H1 (cell line): ENCODE measurements at regions not wholly inside any gene's neighbourhood (a gene's known extent, or its start where the extent isn't known, plus 50 kb on each side); places are given as distances from the start of the nearest gene placed in this dataset.

ENCODE experiments used
- CTCF ChIA-PET: fragments of 300-600 bp; sonication (Branson Sonifier 250); formaldehyde crosslinking; loops from one replicate; lab custom pipeline; 2021; ENCODE audit not compliant: partially characterized antibody; lab: Charles Lee
- POLR2A ChIA-PET: fragments of 300-600 bp; sonication (Branson Sonifier 250); formaldehyde crosslinking; loops from one replicate; lab custom pipeline; 2021; ENCODE audit warnings: inconsistent platforms; ENCODE audit not compliant: partially characterized antibody; lab: Charles Lee
- DNase-seq, 2 experiments: peaks; one replicate each; pipeline versions ENCODE4 v3.0.0 to v3.0.0-alpha.2; 2010 to 2022; ENCODE audit warnings: low spot score in 2 of 2, low read depth in 1 of 2, mixed read lengths in 1 of 2
- FAIRE-seq: peaks from 2 replicates; lab custom pipeline; 2011; peaks lifted over from hg19 to GRCh38; lab: Jason Lieb, UNC
- H2AFZ ChIP-seq: 2 replicates; pipeline ENCODE4 v1.8.1; 2012; ENCODE audit warnings: low read length, inconsistent platforms
- H2AK5ac ChIP-seq: 2 replicates; pipeline ENCODE4 v1.6.1; 2013; ENCODE audit warnings: low read depth, low read length
- H2BK120ac ChIP-seq: replicated peaks from 2 replicates; pipeline ENCODE3; 2013; ENCODE audit warnings: low read depth, low read length, inconsistent platforms
- H2BK12ac ChIP-seq: 2 replicates; pipeline ENCODE4 v1.6.1; 2013; ENCODE audit warnings: low read depth, low read length
- H2BK15ac ChIP-seq: 2 replicates; pipeline ENCODE4 v1.6.1; 2013; ENCODE audit warnings: low read length
- H2BK20ac ChIP-seq: 2 replicates; pipeline ENCODE4 v1.6.1; 2013; ENCODE audit warnings: low read length
- H2BK5ac ChIP-seq: 2 replicates; pipeline ENCODE4 v1.6.1; 2013; ENCODE audit warnings: low read depth, low read length
- H3K14ac ChIP-seq: 2 replicates; pipeline ENCODE4 v1.6.1; 2013; ENCODE audit warnings: inconsistent platforms; ENCODE audit not compliant: insufficient read length
- H3K18ac ChIP-seq: 2 replicates; pipeline ENCODE4 v1.6.1; 2013; ENCODE audit warnings: low read length; ENCODE audit errors: extremely low read depth
- H3K23ac ChIP-seq: 2 replicates; pipeline ENCODE4 v1.6.1; 2013; ENCODE audit warnings: inconsistent platforms; ENCODE audit not compliant: insufficient read length
- H3K23me2 ChIP-seq: 2 replicates; pipeline ENCODE4 v1.6.1; 2013; ENCODE audit warnings: low read depth, low read length
- H3K27ac ChIP-seq: 2 replicates; pipeline ENCODE4 v1.6.1; 2011; ENCODE audit warnings: low read depth, low read length, inconsistent platforms
- H3K27me3 ChIP-seq, 4 experiments: replicated peaks in 1 of 4; 1 replicate in 1 of 4; 2 replicates in 3 of 4; pipeline versions ENCODE4 v1.6.1 to v1.8.1; 2011 to 2013; ENCODE audit warnings: low read length in 3 of 4, mild to moderate bottlenecking in 3 of 4, inconsistent platforms in 2 of 4, mixed read lengths in 2 of 4, moderate library complexity in 1 of 4; ENCODE audit not compliant: control insufficient read depth in 3 of 4, insufficient read depth in 3 of 4; ENCODE audit errors: extremely low read depth in 1 of 4
- H3K36me3 ChIP-seq, 4 experiments: 2 replicates each; pipeline versions ENCODE4 v1.6.1 to v1.8.1; 2011 to 2013; ENCODE audit warnings: mild to moderate bottlenecking in 4 of 4, low read length in 3 of 4, moderate library complexity in 2 of 4, control low read depth in 1 of 4, inconsistent platforms in 1 of 4; ENCODE audit not compliant: insufficient read depth in 4 of 4, control insufficient read depth in 2 of 4
- H3K4ac ChIP-seq: replicated peaks from 2 replicates; pipeline ENCODE3; 2013; ENCODE audit warnings: low read length, low read depth, mixed read lengths, inconsistent platforms; ENCODE audit not compliant: insufficient read length
- H3K4me1 ChIP-seq, 4 experiments: replicated peaks in 1 of 4; 1 replicate in 1 of 4; 2 replicates in 3 of 4; pipeline versions ENCODE4 v1.6.1 to v1.8.1; 2011 to 2013; ENCODE audit warnings: low read length in 3 of 4, inconsistent platforms in 2 of 4, mixed read lengths in 1 of 4; ENCODE audit not compliant: insufficient read depth in 4 of 4, control insufficient read depth in 3 of 4
- H3K4me2 ChIP-seq, 2 experiments: 2 replicates each; pipeline versions ENCODE4 v1.6.1 to v1.8.1; 2011 to 2013; ENCODE audit warnings: low read depth in 2 of 2, low read length in 2 of 2, control low read depth in 1 of 2, inconsistent platforms in 1 of 2, mild to moderate bottlenecking in 1 of 2; ENCODE audit not compliant: insufficient read depth in 1 of 2
- H3K4me3 ChIP-seq, 4 experiments: fragments of 200-600, 300-600 bp in 1 of 4; sonication (generic), shearing (Covaris generic), sonication (Bioruptor Twin) in 1 of 4; 2 replicates each; pipeline versions ENCODE4 v1.5.1 to v1.8.1; 2011 to 2016; ENCODE audit warnings: low read length in 4 of 4, low read depth in 3 of 4, control low read depth in 2 of 4, inconsistent platforms in 2 of 4, mild to moderate bottlenecking in 2 of 4, mixed read lengths in 1 of 4, moderate library complexity in 1 of 4; ENCODE audit not compliant: insufficient read depth in 2 of 4; ENCODE audit errors: extremely low read depth in 1 of 4
- H3K56ac ChIP-seq: replicated peaks from 2 replicates; pipeline ENCODE3; 2013; ENCODE audit warnings: low read depth, mild to moderate bottlenecking, mixed read lengths, low read length, inconsistent platforms; ENCODE audit not compliant: insufficient read length
- H3K79me1 ChIP-seq: 2 replicates; pipeline ENCODE4 v1.6.1; 2013; ENCODE audit warnings: low read depth, low read length, control low read depth
- H3K79me2 ChIP-seq, 2 experiments: 2 replicates each; pipeline versions ENCODE4 v1.6.1 to v1.8.1; 2012 to 2013; ENCODE audit warnings: low read length in 2 of 2, mild to moderate bottlenecking in 2 of 2, inconsistent platforms in 1 of 2; ENCODE audit not compliant: insufficient read depth in 2 of 2, control insufficient read depth in 1 of 2
- H3K9ac ChIP-seq, 4 experiments: replicated peaks in 1 of 4; 1 replicate in 1 of 4; 2 replicates in 3 of 4; pipeline versions ENCODE4 v1.6.1 to v1.8.1; 2011 to 2013; ENCODE audit warnings: low read depth in 3 of 4, low read length in 3 of 4, control low read depth in 2 of 4, mild to moderate bottlenecking in 2 of 4, moderate library complexity in 2 of 4, inconsistent platforms in 1 of 4; ENCODE audit errors: extremely low read depth in 1 of 4
- H3K9me3 ChIP-seq, 2 experiments: 2 replicates each; pipeline versions ENCODE4 v1.6.1 to v1.8.1; 2012 to 2013; ENCODE audit warnings: mild to moderate bottlenecking in 2 of 2, moderate library complexity in 2 of 2, control low read depth in 1 of 2, inconsistent platforms in 1 of 2, low read depth in 1 of 2, low read length in 1 of 2, mixed read lengths in 1 of 2; ENCODE audit not compliant: insufficient read depth in 2 of 2
- H4K20me1 ChIP-seq, 2 experiments: replicated peaks in 1 of 2; 2 replicates each; pipeline versions ENCODE3 to v1.8.1; 2011 to 2013; ENCODE audit warnings: inconsistent platforms in 2 of 2, low read length in 2 of 2, mild to moderate bottlenecking in 1 of 2; ENCODE audit not compliant: insufficient read depth in 2 of 2, control insufficient read depth in 1 of 2
- H4K5ac ChIP-seq: 2 replicates; pipeline ENCODE4 v1.6.1; 2013; ENCODE audit warnings: low read length, low read depth, mixed read lengths, inconsistent platforms; ENCODE audit not compliant: insufficient read length
- H4K8ac ChIP-seq: 2 replicates; pipeline ENCODE4 v1.8.0; 2013; ENCODE audit warnings: mild to moderate bottlenecking, moderate library complexity, low read length, inconsistent platforms; ENCODE audit not compliant: insufficient read depth; ENCODE audit errors: extremely low read depth
- H4K91ac ChIP-seq: replicated peaks from 2 replicates; pipeline ENCODE3; 2013; ENCODE audit warnings: low read length, mixed read lengths, inconsistent platforms; ENCODE audit not compliant: insufficient read length
- CEBPB ChIP-seq: IDR thresholded peaks from 2 replicates; pipeline ENCODE4 v1.6.1; 2012; ENCODE audit warnings: low read depth, low read length
- CREB1 ChIP-seq: IDR thresholded peaks from 2 replicates; pipeline ENCODE4 v1.6.1; 2012; ENCODE audit warnings: inconsistent platforms
- KDM1A ChIP-seq: fragments of 200-600, 300-600 bp; sonication (generic); IDR thresholded peaks from 2 replicates; pipeline ENCODE4 v1.7.1; 2016; ENCODE audit warnings: mild to moderate bottlenecking, low read length, borderline replicate concordance
- KDM4A ChIP-seq: IDR thresholded peaks from one replicate; pipeline ENCODE4 v1.7.1; 2012; ENCODE audit warnings: low read depth, mild to moderate bottlenecking, moderate library complexity, low read length, inconsistent platforms; ENCODE audit not compliant: severe bottlenecking
- MAFK ChIP-seq: IDR thresholded peaks from 2 replicates; pipeline ENCODE4 v1.6.1; 2012; ENCODE audit warnings: low read depth, mild to moderate bottlenecking, improper control_type of control experiment, low read length
- MAX ChIP-seq: IDR thresholded peaks from 2 replicates; pipeline ENCODE4 v1.6.1; 2012; ENCODE audit warnings: inconsistent platforms
- POLR2A ChIP-seq, 2 experiments: IDR thresholded peaks; 1 replicate in 1 of 2; 2 replicates in 1 of 2; pipeline ENCODE4 v1.6.1; 2011; ENCODE audit warnings: low read depth in 2 of 2, low read length in 2 of 2, mild to moderate bottlenecking in 2 of 2; ENCODE audit errors: control extremely low read depth in 1 of 2
- POLR2AphosphoS5 ChIP-seq: IDR thresholded peaks from 2 replicates; pipeline ENCODE4 v1.6.1; 2011; ENCODE audit warnings: low read depth, low read length
- RNF2 ChIP-seq: fragments of 200-900, 300-1000 bp; sonication (generic); IDR thresholded peaks from 2 replicates; pipeline ENCODE4 v1.7.1; 2016; ENCODE audit warnings: borderline replicate concordance, low read depth, mild to moderate bottlenecking, antibody characterized with exemption, low read length; ENCODE audit not compliant: poor library complexity, severe bottlenecking; ENCODE audit errors: missing control alignments
- SIX5 ChIP-seq: IDR thresholded peaks from 2 replicates; pipeline ENCODE4 v1.6.1; 2011; ENCODE audit warnings: mild to moderate bottlenecking, low read depth, low read length
- SUZ12 ChIP-seq: fragments of 200-600 bp; sonication (generic); IDR thresholded peaks from 2 replicates; pipeline ENCODE4 v1.6.1; 2012; ENCODE audit warnings: mild to moderate bottlenecking, inconsistent platforms, low read length, moderate library complexity, mixed read lengths
- TCF12 ChIP-seq: IDR thresholded peaks from 2 replicates; pipeline ENCODE4 v1.6.1; 2011; ENCODE audit warnings: low read depth, mild to moderate bottlenecking, low read length
- TEAD4 ChIP-seq: IDR thresholded peaks from 2 replicates; pipeline ENCODE4 v1.6.1; 2012; ENCODE audit warnings: low read depth, low read length, inconsistent platforms, mixed read lengths
- YY1 ChIP-seq: IDR thresholded peaks from 2 replicates; pipeline ENCODE4 v1.6.1; 2011; ENCODE audit warnings: low read depth, mild to moderate bottlenecking, low read length
- WGBS, 2 experiments: shearing (Covaris generic) in 1 of 2; methylation state at CpG; one replicate each; pipeline versions ENCODE4 v1.1.6 to v1.1.7; 2013 to 2015; ENCODE audit warnings: low lambda C conversion rate in 2 of 2, mixed read lengths in 2 of 2, inconsistent platforms in 1 of 2, low coverage in 1 of 2, missing lambda C conversion rate in 1 of 2; ENCODE audit not compliant: insufficient replicate concordance in 2 of 2, insufficient coverage in 1 of 2, insufficient read length in 1 of 2; ENCODE audit errors: extremely low coverage in 1 of 2, missing lambda C conversion rate in 1 of 2; 5-methylcytosine and 5-hydroxymethylcytosine counted together
- TF ChIP-seq, protein P1 (sequence below): IDR thresholded peaks from 2 replicates; pipeline ENCODE4 v1.6.1; 2012; ENCODE audit warnings: low read length, inconsistent platforms

DNA sequence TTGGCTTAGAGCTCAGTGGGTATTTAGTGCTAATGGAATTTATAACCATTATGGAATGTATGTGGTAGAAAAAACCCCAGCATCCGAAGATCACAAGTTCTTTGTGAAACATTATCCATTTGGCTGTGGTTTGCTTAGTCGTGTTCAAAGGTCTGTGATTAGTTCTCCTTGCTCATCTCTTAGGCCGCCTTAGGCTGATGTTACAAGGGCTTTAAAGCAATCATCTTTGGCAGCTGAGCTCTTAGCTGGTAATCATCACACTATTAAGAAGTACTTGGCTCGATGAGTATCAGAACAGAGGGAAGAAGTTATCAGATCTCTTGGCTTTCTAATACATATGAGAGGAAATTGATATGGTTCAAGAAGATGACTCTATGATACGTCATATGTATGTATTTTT lies 124.1 kb upstream of the E2F7 start:
- Histone ChIP-seq H3K27me3 (no peaks in the 10 kb centered on the region), H2BK20ac (no peak overlapping the region), H3K23me2 (peaks cover 2% of the 10 kb centered on the region; the same call in 1 of the 2 replicates), H2AK5ac (no peak overlapping the region), H4K8ac (no peak overlapping the region), H3K36me3 (no peaks in the 10 kb centered on the region), H2AFZ (no peak overlapping the region), H2BK12ac (no peak overlapping the region), H3K4me3 (no peak overlapping the region), H3K56ac (no peak overlapping the region), H3K14ac (no peak overlapping the region), H2BK5ac (no peak overlapping the region), H3K9ac (no peak overlapping the region), H2BK120ac (no peak overlapping the region), H3K9me3 (no peaks in the 10 kb centered on the region), H3K4me1 (no peaks in the 10 kb centered on the region), H3K79me2 (no peaks in the 10 kb centered on the region), H4K5ac (no peak overlapping the region), H2BK15ac (no peak overlapping the region), H3K4me2 (no peak overlapping the region), H4K20me1 (no peaks in the 10 kb centered on the region), H3K18ac (no peak overlapping the region), H3K4ac (no peak overlapping the region), H4K91ac (no peak overlapping the region), H3K27ac (no peak overlapping the region), H3K23ac (no peak overlapping the region), H3K79me1 (no peaks in the 10 kb centered on the region)
- DNase-seq = no peak
- ChIA-PET POLR2A (no interaction called here), CTCF (no interaction called here)
- WGBS, 2 experiments = 68% methylated on average over 5 of the region's 5 CpGs; no CpG with 5 or more reads in 1 of the 2 experiments
- FAIRE-seq = no peak
- TF ChIP-seq CEBPB (no peak), KDM1A (no peak), YY1 (no peak), MAX (no peak), POLR2A (IDR thresholded peaks at IDR 0.05; ENCODE audit: control extremely low read depth in 1 of 2, low read depth in 2 of 2, low read length in 2 of 2) (no peak), SUZ12 (no peak), SIX5 (no peak), RNF2 (no peak), TCF12 (no peak), KDM4A (no peak), MAFK (no peak), POLR2AphosphoS5 (no peak), TEAD4 (no peak), CREB1 (no peak)
- TF ChIP-seq, protein P1, sequence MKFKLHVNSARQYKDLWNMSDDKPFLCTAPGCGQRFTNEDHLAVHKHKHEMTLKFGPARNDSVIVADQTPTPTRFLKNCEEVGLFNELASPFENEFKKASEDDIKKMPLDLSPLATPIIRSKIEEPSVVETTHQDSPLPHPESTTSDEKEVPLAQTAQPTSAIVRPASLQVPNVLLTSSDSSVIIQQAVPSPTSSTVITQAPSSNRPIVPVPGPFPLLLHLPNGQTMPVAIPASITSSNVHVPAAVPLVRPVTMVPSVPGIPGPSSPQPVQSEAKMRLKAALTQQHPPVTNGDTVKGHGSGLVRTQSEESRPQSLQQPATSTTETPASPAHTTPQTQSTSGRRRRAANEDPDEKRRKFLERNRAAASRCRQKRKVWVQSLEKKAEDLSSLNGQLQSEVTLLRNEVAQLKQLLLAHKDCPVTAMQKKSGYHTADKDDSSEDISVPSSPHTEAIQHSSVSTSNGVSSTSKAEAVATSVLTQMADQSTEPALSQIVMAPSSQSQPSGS = no peak
